ENCODE measurements at regions not wholly inside any gene's neighbourhood (a gene's known extent, or its start where the extent isn't known, plus 50 kb on each side); places are given as distances from the start of the nearest gene placed in this dataset.

DNA sequence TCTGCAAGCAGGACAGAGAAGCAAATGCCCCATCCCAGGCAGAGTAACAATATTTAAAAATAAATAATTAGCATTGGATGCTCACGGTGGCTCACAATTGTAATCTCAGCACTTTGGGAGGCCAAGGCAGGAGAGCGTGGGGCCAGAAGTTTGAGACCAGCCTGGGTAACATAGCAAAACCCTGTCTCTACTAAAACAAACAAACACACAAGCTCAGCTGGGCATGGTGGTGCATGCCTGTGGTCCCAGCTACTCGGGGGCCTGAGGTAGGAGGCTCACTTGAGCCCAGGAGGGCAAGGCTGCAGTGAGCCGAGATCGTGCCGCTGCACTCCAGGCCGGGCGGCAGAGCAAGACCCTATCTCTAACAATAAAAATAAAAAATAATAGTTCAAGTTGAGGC, 74.7 kb upstream of the NCOR2 start:
- no peak for TF ChIP-seq CTCF (IDR thresholded peaks at IDR 0.05)
- TF ChIP-seq TCF7L2 (IDR thresholded peaks at IDR 0.05; ENCODE audit: low read depth, low read length), result no peak
- TF ChIP-seq SIN3A (IDR thresholded peaks at IDR 0.05; ENCODE audit: borderline replicate concordance, insufficient read depth, low read depth, low read length), result no peak
- TF ChIP-seq POLR2AphosphoS5 (IDR thresholded peaks at IDR 0.05; ENCODE audit: low read depth, low read length), result no peak
- TF ChIP-seq, protein P1, sequence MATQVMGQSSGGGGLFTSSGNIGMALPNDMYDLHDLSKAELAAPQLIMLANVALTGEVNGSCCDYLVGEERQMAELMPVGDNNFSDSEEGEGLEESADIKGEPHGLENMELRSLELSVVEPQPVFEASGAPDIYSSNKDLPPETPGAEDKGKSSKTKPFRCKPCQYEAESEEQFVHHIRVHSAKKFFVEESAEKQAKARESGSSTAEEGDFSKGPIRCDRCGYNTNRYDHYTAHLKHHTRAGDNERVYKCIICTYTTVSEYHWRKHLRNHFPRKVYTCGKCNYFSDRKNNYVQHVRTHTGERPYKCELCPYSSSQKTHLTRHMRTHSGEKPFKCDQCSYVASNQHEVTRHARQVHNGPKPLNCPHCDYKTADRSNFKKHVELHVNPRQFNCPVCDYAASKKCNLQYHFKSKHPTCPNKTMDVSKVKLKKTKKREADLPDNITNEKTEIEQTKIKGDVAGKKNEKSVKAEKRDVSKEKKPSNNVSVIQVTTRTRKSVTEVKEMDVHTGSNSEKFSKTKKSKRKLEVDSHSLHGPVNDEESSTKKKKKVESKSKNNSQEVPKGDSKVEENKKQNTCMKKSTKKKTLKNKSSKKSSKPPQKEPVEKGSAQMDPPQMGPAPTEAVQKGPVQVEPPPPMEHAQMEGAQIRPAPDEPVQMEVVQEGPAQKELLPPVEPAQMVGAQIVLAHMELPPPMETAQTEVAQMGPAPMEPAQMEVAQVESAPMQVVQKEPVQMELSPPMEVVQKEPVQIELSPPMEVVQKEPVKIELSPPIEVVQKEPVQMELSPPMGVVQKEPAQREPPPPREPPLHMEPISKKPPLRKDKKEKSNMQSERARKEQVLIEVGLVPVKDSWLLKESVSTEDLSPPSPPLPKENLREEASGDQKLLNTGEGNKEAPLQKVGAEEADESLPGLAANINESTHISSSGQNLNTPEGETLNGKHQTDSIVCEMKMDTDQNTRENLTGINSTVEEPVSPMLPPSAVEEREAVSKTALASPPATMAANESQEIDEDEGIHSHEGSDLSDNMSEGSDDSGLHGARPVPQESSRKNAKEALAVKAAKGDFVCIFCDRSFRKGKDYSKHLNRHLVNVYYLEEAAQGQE (IDR thresholded peaks at IDR 0.05; ENCODE audit: insufficient read depth in 1 of 2, low read depth in 2 of 2, low read length in 1 of 2), result no peak

Measured in Panc1 (cell line).